IPS-NIHi7 (cell line): ENCODE measurements at regions not wholly inside any gene's neighbourhood (a gene's known extent, or its start where the extent isn't known, plus 50 kb on each side); places are given as distances from the start of the nearest gene placed in this dataset.
A peak's percentile ranks its signal among the peaks of the same experiment; 100 is the strongest.
"Not testable (repeated sequence)": the region's sequence is repeated elsewhere in the genome, so short reads cannot be mapped to it uniquely, and the experiment has no call there.

Source experiments
- DNase-seq: peaks from one replicate; pipeline ENCODE4 v3.0.0; 2012; ENCODE audit warnings: mixed read lengths; ENCODE audit errors: extremely low spot score

DNA sequence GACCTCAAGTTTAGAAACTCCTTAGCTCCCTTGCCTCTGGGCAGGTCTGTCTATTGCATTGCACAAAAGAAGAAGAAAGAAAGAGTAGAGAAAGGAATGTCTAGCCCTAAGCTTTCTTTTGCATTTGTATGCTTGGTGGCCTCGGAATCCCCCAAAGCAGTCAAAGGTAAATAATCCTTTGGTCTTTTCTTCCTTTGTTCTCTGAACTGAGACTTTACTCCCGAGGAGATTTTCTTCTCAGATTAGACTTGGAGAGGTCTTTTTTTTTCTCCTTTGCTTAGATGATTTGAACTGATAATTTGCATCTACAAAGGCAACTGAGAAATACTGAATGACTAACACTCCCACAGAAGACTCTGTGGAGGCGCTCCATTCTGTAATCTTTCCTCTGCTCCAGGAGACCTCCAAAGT lies 93.2 kb downstream of the AKR1D1 start:
- DNase-seq: peak; percentile 51

GRCh38 chr7:138170298-138170697 lies 94.0 kb downstream of the AKR1D1 start:
- peak; percentile 46 for DNase-seq

- no peak for DNase-seq
Observed at GRCh38 chr7:138170959-138171703, 94.9 kb downstream of the AKR1D1 start.

DNA sequence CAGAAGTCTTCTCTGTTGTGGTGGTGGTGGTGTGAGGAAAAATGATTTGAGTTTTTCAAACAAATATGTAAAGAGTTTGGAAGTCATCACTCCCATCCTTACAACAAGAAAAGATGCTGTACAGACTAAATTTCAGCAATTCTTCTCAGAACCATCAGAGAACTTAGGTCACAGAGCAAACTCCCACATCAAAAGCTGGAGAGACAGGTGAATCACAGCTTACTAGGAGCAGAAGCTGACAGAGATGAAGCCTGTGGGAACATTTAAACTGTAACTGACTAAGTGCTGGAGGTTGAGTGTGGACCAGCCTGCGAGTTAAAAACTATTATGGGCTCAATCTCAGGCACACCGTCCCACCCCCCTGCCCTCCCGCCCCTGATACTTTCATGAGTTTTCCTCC lies 97.3 kb downstream of the AKR1D1 start:
- DNase-seq: no peak

- no peak for DNase-seq
Observed at GRCh38 chr7:138176060-138176459, 99.8 kb downstream of the AKR1D1 start.

- DNase-seq: no peak
Observed at GRCh38 chr7:138184191-138184590, 107.9 kb downstream of the AKR1D1 start.

DNA sequence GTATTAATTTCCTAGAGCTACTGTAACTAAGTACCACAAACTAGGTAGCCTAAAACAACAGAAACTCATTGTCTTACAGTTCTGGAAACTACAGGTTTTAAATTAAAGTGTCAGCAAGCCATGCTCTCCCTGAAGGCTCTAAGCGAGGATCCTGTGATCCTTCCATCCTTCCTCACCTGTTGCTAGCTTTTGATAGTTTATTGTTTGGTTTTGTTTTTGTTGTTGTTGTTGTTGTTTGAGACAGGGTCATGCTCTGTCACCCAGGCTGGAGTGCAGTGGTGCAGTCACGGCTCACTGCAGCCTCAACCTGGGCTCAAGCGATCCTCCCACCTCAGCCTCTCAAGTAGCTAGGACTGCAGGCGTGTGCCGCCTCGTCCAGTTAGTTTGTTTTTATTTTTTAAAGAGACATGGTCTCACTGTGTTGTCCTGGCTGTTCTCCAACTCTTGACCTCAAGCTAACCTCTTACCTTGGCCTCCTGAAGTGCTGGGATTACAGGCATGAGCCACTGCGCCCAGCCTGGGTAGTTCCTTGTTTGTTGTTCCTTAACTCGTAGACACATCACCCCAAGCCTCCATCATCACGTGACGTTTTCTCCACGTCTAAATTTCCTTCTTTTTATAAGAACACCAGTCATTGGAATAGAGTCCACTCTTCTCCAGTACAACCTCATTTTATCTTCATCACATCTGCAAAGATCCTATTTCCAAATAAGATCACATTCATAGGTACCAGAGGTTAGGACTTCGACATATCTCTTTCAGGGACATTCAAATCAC lies 109.1 kb downstream of the AKR1D1 start:
- DNase-seq: no peak

DNA sequence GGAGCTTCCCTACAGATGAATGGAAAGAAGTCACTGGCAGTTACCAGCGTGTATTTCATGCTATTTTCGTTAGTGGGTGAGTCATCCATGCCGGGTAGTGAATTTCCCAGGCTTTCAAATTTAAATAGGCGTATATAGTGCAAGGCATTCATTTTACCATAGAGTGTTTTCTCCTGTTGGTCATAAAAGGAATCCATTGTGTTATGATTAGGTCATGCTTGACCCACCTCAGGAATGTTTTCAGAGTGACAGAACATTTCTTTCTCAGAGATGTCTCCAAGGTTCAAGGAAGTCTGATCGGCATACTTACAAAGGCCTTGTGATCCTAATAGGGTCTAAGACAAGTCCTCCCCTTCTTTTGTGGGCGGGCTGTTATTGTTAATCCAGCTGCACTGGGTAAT lies 110.7 kb downstream of the AKR1D1 start:
- DNase-seq: no peak

DNA sequence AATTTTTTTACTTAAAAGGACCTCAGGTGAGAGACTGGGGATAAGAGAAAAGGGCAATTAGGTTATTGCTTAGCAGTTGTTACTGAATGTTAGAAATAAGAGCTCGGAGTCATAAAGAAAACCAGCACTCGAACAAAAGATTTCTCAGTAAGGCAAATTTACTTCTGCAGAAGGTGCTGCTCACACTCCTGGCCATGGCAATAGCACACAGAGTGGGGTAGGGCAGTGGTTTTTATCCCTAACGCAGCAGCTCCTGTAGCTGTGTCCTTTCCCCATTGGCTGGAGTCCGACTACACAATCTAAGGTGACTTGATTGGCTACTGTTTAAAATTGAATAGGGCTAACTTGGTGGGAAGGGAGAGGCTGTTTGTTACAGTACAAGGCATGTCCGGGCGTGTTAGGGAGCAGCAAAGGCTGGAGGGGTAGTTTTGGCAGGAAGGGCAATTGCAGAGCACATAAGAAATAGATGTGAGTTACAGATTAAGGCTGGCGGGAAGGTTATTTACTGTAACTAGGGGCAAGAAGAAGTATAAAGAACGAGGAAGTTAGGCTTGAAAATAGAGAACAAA lies 112.1 kb downstream of the AKR1D1 start:
- no peak for DNase-seq

- no peak for DNase-seq
Observed at GRCh38 chr7:138194567-138194966, 118.3 kb downstream of the AKR1D1 start.

- DNase-seq: no peak
Observed at GRCh38 chr7:138195151-138195571, 118.9 kb downstream of the AKR1D1 start.

DNA sequence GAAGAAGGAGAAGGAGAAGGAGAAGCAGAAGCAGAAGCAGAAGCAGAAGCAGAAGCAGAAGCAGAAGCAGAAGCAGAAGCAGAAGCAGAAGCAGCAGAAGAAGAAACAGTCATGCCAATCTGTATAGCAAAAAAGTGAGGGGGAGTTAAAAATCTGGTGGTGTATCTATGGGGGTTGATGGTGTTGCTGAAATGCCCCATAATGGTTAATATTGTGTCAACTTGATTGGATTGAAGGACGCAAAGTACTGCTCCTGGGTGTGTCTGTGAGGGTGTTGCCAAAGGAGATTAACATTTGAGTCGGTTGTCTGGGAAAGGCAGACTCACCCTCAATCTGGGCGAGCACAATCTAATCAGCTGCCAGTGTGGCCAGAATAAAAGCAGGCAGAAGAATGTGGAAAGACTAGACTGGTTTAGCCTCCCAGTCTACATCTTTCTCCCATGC lies 120.3 kb downstream of the AKR1D1 start:
- not testable (repeated sequence) for DNase-seq

- no peak for DNase-seq
Observed at GRCh38 chr7:138196971-138197896, 121.0 kb downstream of the AKR1D1 start.

DNA sequence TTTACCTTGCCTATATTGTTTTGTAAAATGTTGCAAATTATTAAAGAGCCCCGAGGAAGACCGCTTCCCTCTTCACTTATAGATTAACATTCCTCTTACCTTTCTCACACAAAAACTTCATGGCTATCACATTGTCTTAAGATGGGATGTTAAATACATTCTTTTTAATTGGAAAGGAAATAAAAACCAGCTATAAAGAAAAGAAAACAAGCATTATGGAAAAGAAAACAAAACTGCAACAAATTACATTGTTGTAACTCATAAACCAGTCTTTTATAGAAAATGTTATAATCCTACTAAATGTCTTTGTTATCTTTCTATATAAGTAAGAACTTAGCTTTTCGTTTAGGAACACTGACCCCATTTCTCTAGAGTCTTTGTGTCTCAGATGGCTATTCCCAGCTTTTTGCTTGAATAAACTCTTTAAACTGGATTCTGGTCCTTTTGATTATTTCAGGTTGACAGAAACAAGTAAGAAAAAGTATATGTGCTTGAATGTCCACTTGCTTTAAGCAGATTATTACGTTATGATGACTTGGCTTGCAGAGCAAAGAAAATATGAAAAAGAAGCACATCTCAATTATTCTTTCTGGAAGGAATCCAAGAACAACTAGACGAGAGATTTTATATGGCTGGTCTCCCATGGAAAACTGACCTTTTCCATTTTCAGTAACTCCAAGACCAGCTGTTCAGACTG lies 128.2 kb downstream of the AKR1D1 start:
- DNase-seq: no peak

DNA sequence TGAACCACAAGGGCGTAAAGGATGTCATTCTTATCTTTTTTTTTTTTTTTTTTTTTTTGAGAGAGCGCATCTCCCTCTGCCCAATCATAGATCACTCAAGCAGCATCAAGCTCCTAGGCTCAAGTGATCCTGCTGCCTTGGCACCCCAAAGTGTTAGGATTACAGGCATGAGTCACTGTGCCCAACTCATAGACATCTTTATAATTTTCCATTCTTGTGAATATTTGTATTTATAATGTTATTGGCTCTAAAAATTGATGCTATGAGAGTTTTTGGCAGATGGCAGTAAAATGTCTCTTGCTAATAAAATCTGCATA lies 128.7 kb downstream of the AKR1D1 start:
- DNase-seq: no peak

DNA sequence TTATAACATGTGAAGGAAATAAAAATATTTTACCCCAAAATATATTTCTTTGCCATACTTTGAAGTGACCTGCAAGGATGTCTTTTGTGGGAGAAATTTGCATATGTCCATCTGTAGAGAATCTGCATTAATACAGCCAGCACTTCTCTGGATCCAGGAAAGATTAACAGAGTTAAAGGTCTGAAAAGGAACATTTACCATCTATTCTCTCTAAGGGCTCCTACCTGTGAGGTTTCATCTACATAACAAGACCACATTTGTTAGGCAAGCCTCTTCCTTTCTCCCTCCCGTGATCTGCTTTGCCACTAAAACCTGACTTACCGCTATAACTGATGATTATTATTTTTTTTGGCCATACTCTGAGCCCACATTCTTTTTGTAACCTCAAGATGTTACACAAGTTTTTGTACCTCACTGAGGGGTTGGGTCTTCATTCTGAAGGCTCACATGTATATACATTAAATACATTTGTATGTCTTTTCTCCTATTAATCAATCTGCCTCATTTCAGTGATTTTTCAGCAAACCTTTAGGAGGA lies 129.4 kb downstream of the AKR1D1 start:
- peak; percentile 25 for DNase-seq

- no peak for DNase-seq
Observed at GRCh38 chr7:138207555-138207971, 131.3 kb downstream of the AKR1D1 start.

DNA sequence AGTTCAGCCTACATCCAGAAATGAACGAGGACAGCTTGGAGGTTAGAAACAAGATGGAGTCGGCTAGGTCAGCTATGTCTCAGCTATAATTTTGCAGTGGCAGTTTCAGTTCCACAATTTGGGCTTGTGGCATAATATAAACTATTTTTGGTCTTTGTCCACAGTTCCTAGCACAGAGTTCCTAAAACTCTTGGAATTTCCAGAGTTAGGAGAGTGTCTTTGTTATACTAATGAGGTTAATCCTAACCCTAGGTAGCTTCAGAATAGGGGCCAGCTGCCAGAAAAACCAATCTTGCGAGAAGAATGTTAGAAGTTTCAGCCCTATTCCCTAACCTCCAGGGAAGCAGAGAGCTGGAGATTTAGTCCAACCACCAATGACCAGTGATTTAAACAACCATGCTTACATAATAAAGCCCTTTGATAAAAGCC lies 131.9 kb downstream of the AKR1D1 start:
- no peak for DNase-seq

DNA sequence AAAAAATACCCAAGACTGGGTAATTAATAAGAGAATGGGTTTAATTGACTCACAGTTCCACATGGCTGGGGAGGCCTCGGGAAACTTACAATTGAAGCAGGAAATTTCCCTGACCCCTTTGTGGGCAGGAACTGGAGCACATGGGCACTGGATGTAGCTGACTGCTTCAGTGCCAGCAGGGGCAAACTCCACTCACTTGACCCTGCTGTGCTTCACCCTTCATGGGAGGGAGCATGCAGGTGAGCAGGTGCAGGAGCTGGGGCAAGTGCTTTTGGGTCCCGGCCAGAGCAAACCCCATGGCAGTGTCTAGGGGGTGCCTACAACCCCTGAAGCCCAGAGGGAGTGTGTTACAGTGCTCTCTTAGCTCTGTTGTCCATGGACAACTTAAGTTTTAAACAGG lies 132.6 kb downstream of the AKR1D1 start:
- DNase-seq: no peak

- DNase-seq: no peak
Observed at GRCh38 chr7:138212314-138212713, 136.1 kb downstream of the AKR1D1 start.

DNA sequence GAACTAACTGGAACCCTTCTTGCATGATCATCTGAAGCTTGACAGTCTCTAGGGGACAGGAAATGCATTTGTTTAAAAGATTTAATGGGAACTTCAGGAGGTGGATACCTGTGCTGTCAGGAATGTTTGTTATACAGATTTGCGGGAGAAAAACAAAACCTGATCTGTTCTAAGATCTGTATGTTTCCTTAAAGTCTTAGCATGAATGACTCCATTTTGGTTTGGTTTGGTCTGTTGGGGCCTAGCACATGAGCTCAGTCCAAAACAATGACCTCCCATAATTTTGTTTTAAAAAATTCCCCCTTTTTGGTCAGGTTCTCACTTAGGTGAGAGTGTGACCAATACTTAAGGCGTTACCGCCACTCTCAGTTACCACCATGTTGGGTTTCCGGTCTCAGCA lies 138.7 kb downstream of the AKR1D1 start:
- no peak for DNase-seq
